ENCODE measurements at regions not wholly inside any gene's neighbourhood (a gene's known extent, or its start where the extent isn't known, plus 50 kb on each side); places are given as distances from the start of the nearest gene placed in this dataset.

- no peak for TF ChIP-seq CTCF (IDR thresholded peaks at IDR 0.05; ENCODE audit: low read length, missing control alignments)
- no peak overlapping the region for H3K4me3 ChIP-seq (replicated peaks; ENCODE audit: low read depth, low read length)
- no peak for DNase-seq (ENCODE audit: low read depth)
Observed at GRCh38 chr17:34487626-34488025, 91.8 kb upstream of the TMEM132E start.

- no peak for TF ChIP-seq CTCF (IDR thresholded peaks at IDR 0.05; ENCODE audit: low read length, missing control alignments)
- no peak overlapping the region for H3K4me3 ChIP-seq (replicated peaks; ENCODE audit: low read depth, low read length)
- DNase-seq (ENCODE audit: low read depth), result no peak
Observed at GRCh38 chr17:34486761-34487160, 92.6 kb upstream of the TMEM132E start.

- H3K4me3 ChIP-seq (replicated peaks; ENCODE audit: low read depth, low read length), result no peak overlapping the region
- no peak for TF ChIP-seq CTCF (IDR thresholded peaks at IDR 0.05; ENCODE audit: low read length, missing control alignments)
- no peak for DNase-seq (ENCODE audit: low read depth)
Observed at GRCh38 chr17:34485999-34486398, 93.4 kb upstream of the TMEM132E start.

GRCh38 chr17:34484193-34484733 is 95.1 kb upstream of the TMEM132E start:
- no peak overlapping the region for H3K4me3 ChIP-seq (replicated peaks; ENCODE audit: low read depth, low read length)
- no peak for TF ChIP-seq CTCF (IDR thresholded peaks at IDR 0.05; ENCODE audit: low read length, missing control alignments)
- no peak for DNase-seq (ENCODE audit: low read depth)

GRCh38 chr17:34482730-34483129 is 96.7 kb upstream of the TMEM132E start:
- no peak overlapping the region for H3K4me3 ChIP-seq (replicated peaks; ENCODE audit: low read depth, low read length)
- TF ChIP-seq CTCF (IDR thresholded peaks at IDR 0.05; ENCODE audit: low read length, missing control alignments), result no peak
- no peak for DNase-seq (ENCODE audit: low read depth)

- TF ChIP-seq CTCF (IDR thresholded peaks at IDR 0.05; ENCODE audit: low read length, missing control alignments), result no peak
- DNase-seq (ENCODE audit: low read depth), result no peak
- no peak overlapping the region for H3K4me3 ChIP-seq (replicated peaks; ENCODE audit: low read depth, low read length)
Observed at GRCh38 chr17:34481779-34482178, 97.6 kb upstream of the TMEM132E start.

- no peak for DNase-seq (ENCODE audit: low read depth)
- H3K4me3 ChIP-seq (replicated peaks; ENCODE audit: low read depth, low read length), result no peak overlapping the region
- TF ChIP-seq CTCF (IDR thresholded peaks at IDR 0.05; ENCODE audit: low read length, missing control alignments), result no peak
Observed at GRCh38 chr17:34479371-34479770, 100.0 kb upstream of the TMEM132E start.
